ENCODE measurements at regions not wholly inside any gene's neighbourhood (a gene's known extent, or its start where the extent isn't known, plus 50 kb on each side); places are given as distances from the start of the nearest gene placed in this dataset.
"Not testable (repeated sequence)": the region's sequence is repeated elsewhere in the genome, so short reads cannot be mapped to it uniquely, and the experiment has no call there.

DNA sequence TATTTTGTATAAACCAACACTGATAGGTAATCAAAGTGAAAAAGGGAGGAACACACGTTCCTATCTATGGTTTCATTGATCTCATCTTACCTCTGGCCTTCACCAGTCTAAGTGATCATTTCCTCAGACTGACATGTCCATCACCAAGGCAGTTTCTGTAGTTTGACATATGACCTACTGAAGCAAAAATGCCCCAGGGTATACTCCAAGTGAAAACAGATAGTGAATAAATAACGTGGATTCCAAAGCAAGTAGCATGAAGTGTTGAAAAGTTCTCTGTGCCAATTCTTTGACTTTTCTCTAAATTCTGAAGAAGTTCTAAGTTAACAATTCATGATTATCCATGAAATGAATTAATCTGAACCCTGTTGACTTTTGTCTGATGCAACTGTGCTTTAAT, 334.2 kb upstream of the SGCG start:
- Mint-ChIP-seq H3K36me3 (ENCODE audit: low read depth) (no peaks in the 10 kb centered on the region), H3K4me1 (no peaks in the 10 kb centered on the region), H3K27me3 (ENCODE audit: low read depth) (peaks cover 3% of the 10 kb centered on the region), H3K9me3 (no peaks in the 10 kb centered on the region), H3K27ac (peak overlapping the region in 1 of 3 experiments; percentile 49), H3K4me3 (no peak overlapping the region)
- TF ChIP-seq, protein P1, sequence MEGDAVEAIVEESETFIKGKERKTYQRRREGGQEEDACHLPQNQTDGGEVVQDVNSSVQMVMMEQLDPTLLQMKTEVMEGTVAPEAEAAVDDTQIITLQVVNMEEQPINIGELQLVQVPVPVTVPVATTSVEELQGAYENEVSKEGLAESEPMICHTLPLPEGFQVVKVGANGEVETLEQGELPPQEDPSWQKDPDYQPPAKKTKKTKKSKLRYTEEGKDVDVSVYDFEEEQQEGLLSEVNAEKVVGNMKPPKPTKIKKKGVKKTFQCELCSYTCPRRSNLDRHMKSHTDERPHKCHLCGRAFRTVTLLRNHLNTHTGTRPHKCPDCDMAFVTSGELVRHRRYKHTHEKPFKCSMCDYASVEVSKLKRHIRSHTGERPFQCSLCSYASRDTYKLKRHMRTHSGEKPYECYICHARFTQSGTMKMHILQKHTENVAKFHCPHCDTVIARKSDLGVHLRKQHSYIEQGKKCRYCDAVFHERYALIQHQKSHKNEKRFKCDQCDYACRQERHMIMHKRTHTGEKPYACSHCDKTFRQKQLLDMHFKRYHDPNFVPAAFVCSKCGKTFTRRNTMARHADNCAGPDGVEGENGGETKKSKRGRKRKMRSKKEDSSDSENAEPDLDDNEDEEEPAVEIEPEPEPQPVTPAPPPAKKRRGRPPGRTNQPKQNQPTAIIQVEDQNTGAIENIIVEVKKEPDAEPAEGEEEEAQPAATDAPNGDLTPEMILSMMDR (IDR thresholded peaks at IDR 0.05; ENCODE audit: unreplicated experiment in 3 of 3) = no peak

DNA sequence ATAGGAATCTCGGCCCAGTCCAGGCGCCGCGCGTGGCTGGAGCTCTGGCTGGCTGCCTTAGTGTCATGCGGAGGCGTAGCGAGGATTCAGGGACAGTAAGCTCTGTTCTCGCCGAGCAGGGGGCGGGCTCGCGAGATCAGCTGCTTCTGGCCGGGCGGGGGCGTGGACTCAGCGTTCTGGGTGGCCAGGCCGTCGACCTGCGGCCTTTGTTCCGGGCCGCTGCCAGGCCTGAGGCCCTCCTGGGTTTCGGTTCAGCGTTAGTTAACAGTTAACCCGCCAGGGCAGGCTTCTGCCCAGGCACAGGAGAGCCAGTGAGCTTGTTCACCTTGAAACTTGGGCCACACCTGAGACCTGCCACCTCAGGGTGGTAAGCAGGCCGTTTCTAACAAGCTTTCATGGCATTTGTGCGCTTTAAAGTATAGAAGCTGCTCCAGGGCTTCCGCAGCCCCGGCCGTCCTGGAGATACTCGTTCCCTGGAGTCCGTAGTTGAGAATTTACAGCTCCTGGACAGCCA, 332.2 kb upstream of the SGCG start:
- no peaks in the 10 kb centered on the region for H3K36me3 Mint-ChIP-seq (ENCODE audit: low read depth)
- H3K27ac Mint-ChIP-seq = peak overlapping the region; percentile 50 to 89 (median 70)
- TF ChIP-seq, protein P1 (IDR thresholded peaks at IDR 0.05; ENCODE audit: unreplicated experiment in 3 of 3) = no peak
- H3K27me3 Mint-ChIP-seq (ENCODE audit: low read depth) = peaks cover 3% of the 10 kb centered on the region
- no peaks in the 10 kb centered on the region for H3K4me1 Mint-ChIP-seq
- no peak overlapping the region for H3K4me3 Mint-ChIP-seq
- H3K9me3 Mint-ChIP-seq = no peaks in the 10 kb centered on the region

DNA sequence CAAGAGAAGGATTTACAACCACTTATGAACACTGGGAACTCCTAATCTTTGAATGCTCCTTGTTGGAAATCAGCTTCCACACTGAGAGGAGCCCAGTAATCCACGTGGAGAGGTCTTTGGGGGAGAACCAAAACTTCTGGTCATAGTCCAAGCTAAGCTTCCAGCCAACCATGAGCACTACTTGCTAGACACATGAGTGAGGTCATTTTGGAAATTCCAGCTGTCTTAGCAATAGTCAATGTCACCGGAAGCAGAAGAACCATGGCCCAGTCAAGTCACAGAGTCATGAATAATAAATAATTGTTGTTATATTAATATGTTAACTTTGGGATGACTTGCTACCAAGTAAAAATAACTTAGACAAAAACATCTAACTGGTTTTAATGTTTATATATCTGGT, 324.9 kb upstream of the SGCG start:
- Mint-ChIP-seq H3K27me3 (ENCODE audit: low read depth) (no peaks in the 10 kb centered on the region), H3K36me3 (ENCODE audit: low read depth) (no peaks in the 10 kb centered on the region), H3K9me3 (peaks cover 6% of the 10 kb centered on the region), H3K4me3 (no peak overlapping the region), H3K27ac (no peak overlapping the region), H3K4me1 (no peaks in the 10 kb centered on the region)
- TF ChIP-seq, protein P1 (IDR thresholded peaks at IDR 0.05; ENCODE audit: unreplicated experiment in 3 of 3) = no peak

DNA sequence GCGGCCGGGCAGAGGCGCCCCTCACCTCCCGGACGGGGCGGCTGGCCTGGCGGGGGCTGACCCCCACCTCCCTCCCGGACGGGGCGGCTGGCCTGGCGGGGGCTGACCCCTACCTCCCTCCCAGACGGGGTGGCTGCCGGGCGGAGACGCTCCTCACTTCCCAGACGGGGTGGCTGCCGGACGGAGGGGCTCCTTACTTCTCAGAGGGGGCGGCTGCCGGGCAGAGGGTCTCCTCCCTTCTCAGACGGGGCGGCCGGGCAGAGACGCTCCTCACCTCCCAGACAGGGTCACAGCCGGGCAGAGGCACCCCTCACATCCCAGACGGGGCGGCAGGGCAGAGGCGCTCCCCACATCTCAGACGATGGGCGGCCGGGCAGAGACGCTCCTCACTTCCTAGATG, 321.8 kb upstream of the SGCG start:
- H3K9me3 Mint-ChIP-seq; H3K36me3 Mint-ChIP-seq (ENCODE audit: low read depth); H3K27ac Mint-ChIP-seq; H3K27me3 Mint-ChIP-seq (ENCODE audit: low read depth); H3K4me1 Mint-ChIP-seq; H3K4me3 Mint-ChIP-seq: not testable (repeated sequence)

DNA sequence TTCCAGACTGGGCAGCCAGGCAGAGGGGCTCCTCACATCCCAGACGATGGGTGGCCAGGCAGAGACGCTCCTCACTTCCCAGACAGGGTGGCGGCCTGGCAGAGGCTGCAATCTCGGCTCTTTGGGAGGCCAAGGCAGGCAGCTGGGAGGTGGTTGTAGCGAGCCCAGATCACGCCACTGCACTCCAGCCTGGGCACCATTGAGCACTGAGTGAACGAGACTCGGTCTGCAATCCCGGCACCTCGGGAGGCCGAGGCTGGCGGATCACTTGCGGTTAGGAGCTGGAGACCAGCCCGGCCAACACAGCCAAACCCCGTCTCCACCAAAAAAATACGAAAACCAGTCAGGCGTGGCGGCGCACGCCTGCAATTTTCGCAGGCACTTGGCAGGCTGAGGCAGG, 321.4 kb upstream of the SGCG start:
- H3K27me3 Mint-ChIP-seq (ENCODE audit: low read depth); H3K4me1 Mint-ChIP-seq; H3K36me3 Mint-ChIP-seq (ENCODE audit: low read depth); H3K4me3 Mint-ChIP-seq; H3K9me3 Mint-ChIP-seq; H3K27ac Mint-ChIP-seq: not testable (repeated sequence)

DNA sequence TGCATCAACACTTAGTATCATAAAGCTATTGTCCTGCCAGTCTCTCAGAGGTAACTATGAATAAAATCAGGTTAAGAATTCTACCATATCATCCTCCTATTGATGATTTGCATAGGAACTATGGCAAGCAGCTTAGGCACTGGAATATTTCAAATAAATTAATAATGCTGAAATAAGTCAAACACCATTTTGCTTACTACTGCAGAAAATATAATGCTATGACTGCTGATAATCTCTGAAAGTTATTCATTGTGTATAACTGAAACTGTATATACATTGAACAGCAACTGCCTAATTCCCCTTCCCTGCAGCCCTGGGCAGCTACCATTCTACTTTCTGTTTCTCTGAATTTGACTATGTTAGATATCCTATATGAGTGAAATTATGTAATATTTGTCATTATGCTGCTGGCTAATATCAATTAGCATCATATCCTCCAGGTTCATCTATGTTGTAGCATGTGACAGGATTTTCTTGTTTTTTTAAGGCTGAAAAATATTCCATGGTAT, 318.8 kb upstream of the SGCG start:
- no peaks in the 10 kb centered on the region for H3K36me3 Mint-ChIP-seq (ENCODE audit: low read depth)
- H3K9me3 Mint-ChIP-seq = peaks cover 5% of the 10 kb centered on the region
- TF ChIP-seq, protein P1 (IDR thresholded peaks at IDR 0.05; ENCODE audit: unreplicated experiment in 3 of 3) = no peak
- peaks cover 5% of the 10 kb centered on the region for H3K4me1 Mint-ChIP-seq
- no peak overlapping the region for H3K27ac Mint-ChIP-seq
- no peaks in the 10 kb centered on the region for H3K27me3 Mint-ChIP-seq (ENCODE audit: low read depth)
- no peak overlapping the region for H3K4me3 Mint-ChIP-seq

DNA sequence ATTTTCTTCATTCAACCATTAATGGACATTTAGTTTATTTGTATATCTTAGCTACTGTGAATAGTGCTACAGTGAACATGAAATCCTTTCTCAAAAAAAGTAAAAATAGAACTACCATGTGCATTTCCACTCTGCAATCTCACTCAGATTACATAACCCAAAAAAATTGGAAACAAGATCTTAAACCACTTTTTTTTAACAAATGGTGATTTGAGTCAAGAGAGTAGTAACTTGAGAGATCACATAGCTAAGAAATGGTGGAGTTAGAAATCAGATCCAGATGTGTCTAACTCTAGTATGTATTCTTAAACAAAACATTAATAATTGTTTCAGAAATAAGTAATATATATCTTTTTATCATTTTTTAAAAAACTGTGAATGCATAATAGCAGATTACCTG, 318.3 kb upstream of the SGCG start:
- peaks cover 5% of the 10 kb centered on the region for H3K4me1 Mint-ChIP-seq
- no peak overlapping the region for H3K4me3 Mint-ChIP-seq
- TF ChIP-seq, protein P1 (IDR thresholded peaks at IDR 0.05; ENCODE audit: unreplicated experiment in 3 of 3) = no peak
- no peak overlapping the region for H3K27ac Mint-ChIP-seq
- peaks cover 3% of the 10 kb centered on the region for H3K9me3 Mint-ChIP-seq
- no peaks in the 10 kb centered on the region for H3K27me3 Mint-ChIP-seq (ENCODE audit: low read depth)
- H3K36me3 Mint-ChIP-seq (ENCODE audit: low read depth) = no peaks in the 10 kb centered on the region

All from nephron (organoid).